CD14-positive monocyte (primary cell): ENCODE measurements at regions not wholly inside any gene's neighbourhood (a gene's known extent, or its start where the extent isn't known, plus 50 kb on each side); places are given as distances from the start of the nearest gene placed in this dataset.

Experiments used
- DNase-seq, 3 donors: peaks; one replicate each; pipeline ENCODE4 v3.0.0-alpha.2; 2011 to 2022
- H2AFZ ChIP-seq: 2 replicates; pipeline ENCODE4 v1.6.0; 2012; ENCODE audit warnings: mild to moderate bottlenecking, low read depth, low read length, inconsistent platforms; ENCODE audit not compliant: insufficient read depth, poor library complexity, severe bottlenecking
- H3K27ac ChIP-seq, 2 donors: 1 replicate in 1 of 2; 2 replicates in 1 of 2; pipeline ENCODE4 v1.5.1; 2012 to 2013; ENCODE audit warnings: low read length in 2 of 2, control low read depth in 1 of 2, inconsistent platforms in 1 of 2, low read depth in 1 of 2, mild to moderate bottlenecking in 1 of 2
- H3K27me3 ChIP-seq, 2 donors: one replicate each; pipeline versions ENCODE4 v1.6.0 to v1.6.1; 2011 to 2013; ENCODE audit warnings: low read length in 2 of 2; ENCODE audit not compliant: control insufficient read depth in 2 of 2, insufficient read depth in 2 of 2
- H3K36me3 ChIP-seq, 2 donors: replicated peaks in 1 of 2; 1 replicate in 1 of 2; 2 replicates in 1 of 2; pipeline versions ENCODE4 v1.5.1 to v1.6.1; 2012 to 2013; ENCODE audit warnings: low read length in 2 of 2, control low read depth in 1 of 2, inconsistent platforms in 1 of 2, mild to moderate bottlenecking in 1 of 2; ENCODE audit not compliant: insufficient read depth in 2 of 2, control insufficient read depth in 1 of 2
- H3K4me1 ChIP-seq, 2 donors: 1 replicate in 1 of 2; 2 replicates in 1 of 2; pipeline versions ENCODE4 v1.5.1 to v1.6.1; 2012 to 2013; ENCODE audit warnings: low read length in 2 of 2, control low read depth in 1 of 2, inconsistent platforms in 1 of 2, mild to moderate bottlenecking in 1 of 2, moderate library complexity in 1 of 2; ENCODE audit not compliant: insufficient read depth in 2 of 2, control insufficient read depth in 1 of 2
- H3K4me2 ChIP-seq: replicated peaks from 2 replicates; pipeline ENCODE3; 2012; ENCODE audit warnings: low read length, moderate library complexity, mild to moderate bottlenecking; ENCODE audit not compliant: poor library complexity, severe bottlenecking; ENCODE audit errors: extremely low read depth
- H3K4me3 ChIP-seq, 3 experiments: fragments of 200-600 bp in 1 of 3; sonication (generic) in 1 of 3; replicated peaks in 1 of 3; 1 replicate in 2 of 3; 2 replicates in 1 of 3; pipeline ENCODE4 v1.5.1; 2011 to 2013; ENCODE audit warnings: low read length in 3 of 3, mild to moderate bottlenecking in 3 of 3, control low read depth in 2 of 3, low read depth in 2 of 3, inconsistent platforms in 1 of 3, moderate library complexity in 1 of 3
- H3K79me2 ChIP-seq: 2 replicates; pipeline ENCODE4 v1.6.0; 2012; ENCODE audit warnings: mild to moderate bottlenecking, control low read depth, inconsistent platforms, low read length, moderate library complexity; ENCODE audit not compliant: insufficient read depth
- H3K9ac ChIP-seq: 2 replicates; pipeline ENCODE4 v1.6.0; 2017; ENCODE audit warnings: low read length, mild to moderate bottlenecking; ENCODE audit not compliant: insufficient read depth, poor library complexity, severe bottlenecking
- H3K9me3 ChIP-seq, 2 donors: replicated peaks in 1 of 2; 1 replicate in 1 of 2; 2 replicates in 1 of 2; pipeline versions ENCODE4 v1.5.1 to v1.6.1; 2012 to 2013; ENCODE audit warnings: low read length in 2 of 2, control low read depth in 1 of 2; ENCODE audit not compliant: control insufficient read depth in 1 of 2, insufficient read depth in 1 of 2
- H4K20me1 ChIP-seq: 2 replicates; pipeline ENCODE4 v1.6.0; 2012; ENCODE audit warnings: mild to moderate bottlenecking, low read length, control low read depth, moderate library complexity; ENCODE audit not compliant: insufficient read depth
- H3K27ac Mint-ChIP-seq, 7 donors: one replicate each; pipeline ENCODE4 v1.8.0; 2020; ENCODE audit warnings: mild to moderate bottlenecking in 7 of 7, mixed read lengths in 7 of 7, moderate library complexity in 6 of 7, inconsistent platforms in 2 of 7
- H3K27me3 Mint-ChIP-seq, 3 donors: one replicate each; pipeline ENCODE4 v1.8.0; 2021 to 2022; ENCODE audit warnings: low read depth in 3 of 3, mild to moderate bottlenecking in 3 of 3, mixed read lengths in 3 of 3, moderate library complexity in 3 of 3, inconsistent platforms in 1 of 3
- H3K36me3 Mint-ChIP-seq, 2 donors: one replicate each; pipeline ENCODE4 v1.8.0; 2020; ENCODE audit warnings: mixed read lengths in 2 of 2, inconsistent platforms in 1 of 2, mild to moderate bottlenecking in 1 of 2
- H3K4me1 Mint-ChIP-seq: one replicate; pipeline ENCODE4 v1.8.0; 2020; ENCODE audit warnings: mild to moderate bottlenecking, mixed read lengths
- H3K4me3 Mint-ChIP-seq, 2 donors: one replicate each; pipeline ENCODE4 v1.8.0; 2020; ENCODE audit warnings: mild to moderate bottlenecking in 2 of 2, mixed read lengths in 2 of 2, moderate library complexity in 1 of 2
- H3K9me3 Mint-ChIP-seq, 7 donors: one replicate each; pipeline ENCODE4 v1.8.0; 2020 to 2022; ENCODE audit warnings: mixed read lengths in 7 of 7, mild to moderate bottlenecking in 6 of 7, moderate library complexity in 6 of 7, inconsistent platforms in 2 of 7
- WGBS: methylation state at CpG from one replicate; pipeline ENCODE4 v1.1.5; 2013; ENCODE audit warnings: missing lambda C conversion rate; ENCODE audit not compliant: insufficient coverage; 5-methylcytosine and 5-hydroxymethylcytosine counted together
- intact Hi-C, 2 donors: fragments of 100-400 bp; cut with micrococcal nuclease; formaldehyde crosslinking; loops; one replicate each; pipeline versions ENCODE4 v1.15.0 to v1.15.1; 2023
- TF ChIP-seq, protein P1 (sequence below): fragments of 200-600 bp; IDR thresholded peaks from one replicate; pipeline ENCODE4 v1.8.0; 2022; ENCODE audit warnings: antibody characterized with exemption, mild to moderate bottlenecking

DNA sequence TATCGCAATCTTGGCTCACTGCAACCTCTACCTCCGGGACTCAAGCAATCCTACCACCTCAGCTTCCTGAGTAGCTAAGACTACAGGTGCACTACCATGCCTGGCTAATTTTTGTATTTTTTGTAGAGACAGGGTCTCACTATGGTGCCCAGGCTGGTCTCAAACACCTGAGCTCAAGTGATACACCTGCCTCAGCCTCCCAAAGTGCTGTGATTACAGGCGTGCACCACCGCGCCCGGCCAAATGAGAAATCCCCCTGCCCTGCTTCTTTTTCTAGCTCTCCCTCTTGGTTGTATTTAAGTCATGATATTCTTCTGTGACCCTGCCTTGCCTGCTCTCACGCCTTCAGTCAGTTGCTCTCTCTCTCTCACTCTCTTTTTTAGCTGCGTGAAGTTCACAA, 157.0 kb upstream of the SH3BP4 start:
- Histone ChIP-seq H3K4me2 (no peak overlapping the region), H3K4me1 (no peaks in the 10 kb centered on the region), H4K20me1 (no peaks in the 10 kb centered on the region), H3K27me3 (no peaks in the 10 kb centered on the region), H3K79me2 (no peaks in the 10 kb centered on the region), H3K4me3 (no peak overlapping the region), H3K9me3 (no peaks in the 10 kb centered on the region), H3K9ac (no peak overlapping the region), H3K36me3 (no peaks in the 10 kb centered on the region), H2AFZ (no peak overlapping the region), H3K27ac (no peak overlapping the region)
- Mint-ChIP-seq H3K9me3 (peaks cover 0 to 7% (median 2%) of the 10 kb centered on the region in 7 donors), H3K4me1 (no peaks in the 10 kb centered on the region), H3K4me3 (no peak overlapping the region), H3K27ac (no peak overlapping the region), H3K27me3 (peaks cover 0 to 3% (median 2%) of the 10 kb centered on the region in 3 donors), H3K36me3 (no peaks in the 10 kb centered on the region)
- intact Hi-C loops, result no loop called here
- TF ChIP-seq, protein P1, sequence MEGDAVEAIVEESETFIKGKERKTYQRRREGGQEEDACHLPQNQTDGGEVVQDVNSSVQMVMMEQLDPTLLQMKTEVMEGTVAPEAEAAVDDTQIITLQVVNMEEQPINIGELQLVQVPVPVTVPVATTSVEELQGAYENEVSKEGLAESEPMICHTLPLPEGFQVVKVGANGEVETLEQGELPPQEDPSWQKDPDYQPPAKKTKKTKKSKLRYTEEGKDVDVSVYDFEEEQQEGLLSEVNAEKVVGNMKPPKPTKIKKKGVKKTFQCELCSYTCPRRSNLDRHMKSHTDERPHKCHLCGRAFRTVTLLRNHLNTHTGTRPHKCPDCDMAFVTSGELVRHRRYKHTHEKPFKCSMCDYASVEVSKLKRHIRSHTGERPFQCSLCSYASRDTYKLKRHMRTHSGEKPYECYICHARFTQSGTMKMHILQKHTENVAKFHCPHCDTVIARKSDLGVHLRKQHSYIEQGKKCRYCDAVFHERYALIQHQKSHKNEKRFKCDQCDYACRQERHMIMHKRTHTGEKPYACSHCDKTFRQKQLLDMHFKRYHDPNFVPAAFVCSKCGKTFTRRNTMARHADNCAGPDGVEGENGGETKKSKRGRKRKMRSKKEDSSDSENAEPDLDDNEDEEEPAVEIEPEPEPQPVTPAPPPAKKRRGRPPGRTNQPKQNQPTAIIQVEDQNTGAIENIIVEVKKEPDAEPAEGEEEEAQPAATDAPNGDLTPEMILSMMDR, result no peak
- no peak for DNase-seq
- WGBS, result 96% methylated on average over 4 of the region's 8 CpGs

DNA sequence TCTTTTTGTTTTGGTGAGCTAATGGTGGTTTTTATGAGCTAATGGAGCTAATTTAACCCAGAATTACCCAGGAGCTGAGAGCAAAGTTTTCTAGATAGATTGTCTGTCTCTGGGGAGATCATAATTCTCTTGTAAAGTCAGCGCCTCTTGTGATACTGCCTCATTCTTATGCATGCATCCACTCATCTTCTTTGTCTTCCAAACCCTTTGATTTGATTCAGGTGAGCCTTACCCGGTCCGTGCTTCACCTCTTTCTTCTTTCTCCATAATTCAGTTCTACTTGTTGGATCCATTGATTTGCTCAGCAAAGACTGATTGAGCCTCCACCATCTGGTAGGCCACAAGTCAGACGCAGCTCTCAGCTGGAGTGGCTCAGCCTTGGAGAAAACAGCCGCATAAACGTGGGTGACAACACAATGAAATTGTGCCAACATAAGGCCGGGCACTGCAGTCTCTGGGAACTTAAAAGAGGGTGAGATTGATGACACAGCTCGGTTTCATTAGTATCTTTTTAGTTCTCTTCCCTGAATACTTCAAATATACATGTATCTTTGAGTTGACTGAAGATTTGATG, 158.5 kb upstream of the SH3BP4 start:
- H3K36me3 ChIP-seq, result no peaks in the 10 kb centered on the region
- H3K27me3 Mint-ChIP-seq, result peaks cover 2 to 4% (median 3%) of the 10 kb centered on the region in 3 donors
- no peaks in the 10 kb centered on the region for H3K9me3 ChIP-seq
- no peak overlapping the region for H3K27ac ChIP-seq
- no peaks in the 10 kb centered on the region for H3K4me1 Mint-ChIP-seq
- TF ChIP-seq, protein P1, result no peak
- no peak for DNase-seq
- H3K27ac Mint-ChIP-seq, result no peak overlapping the region
- H3K79me2 ChIP-seq, result no peaks in the 10 kb centered on the region
- H3K9me3 Mint-ChIP-seq, result peaks cover 0 to 6% (median 4%) of the 10 kb centered on the region in 7 donors
- H3K9ac ChIP-seq, result no peak overlapping the region
- 96% methylated on average over 5 of the region's 8 CpGs for WGBS
- H4K20me1 ChIP-seq, result no peaks in the 10 kb centered on the region
- intact Hi-C loops, result no loop called here
- H3K4me1 ChIP-seq, result no peaks in the 10 kb centered on the region
- no peak overlapping the region for H3K4me2 ChIP-seq
- H3K27me3 ChIP-seq, result no peaks in the 10 kb centered on the region
- no peaks in the 10 kb centered on the region for H3K36me3 Mint-ChIP-seq
- no peak overlapping the region for H2AFZ ChIP-seq
- H3K4me3 ChIP-seq, result no peak overlapping the region
- no peak overlapping the region for H3K4me3 Mint-ChIP-seq
